GM21576 (cell line): ENCODE measurements at regions not wholly inside any gene's neighbourhood (a gene's known extent, or its start where the extent isn't known, plus 50 kb on each side); places are given as distances from the start of the nearest gene placed in this dataset.
"Not testable (repeated sequence)": the region's sequence is repeated elsewhere in the genome, so short reads cannot be mapped to it uniquely, and the experiment has no call there.

Experiments
- ATAC-seq: cut with Tn5 transposase; IDR thresholded peaks from one replicate; pipeline ENCODE4 v1.9.1; 2021; ENCODE audit warnings: mild to moderate bottlenecking, moderate library complexity; ENCODE audit not compliant: unreplicated experiment

GRCh38 chr16:60074378-60074777, 1340.3 kb upstream of the GOT2 start:
- no peak for ATAC-seq

- no peak for ATAC-seq
Measured at GRCh38 chr16:60073376-60073775, 1339.3 kb upstream of the GOT2 start.

- ATAC-seq: no peak
Measured at GRCh38 chr16:60064026-60064425, 1329.9 kb upstream of the GOT2 start.

GRCh38 chr16:60061396-60061795, 1327.3 kb upstream of the GOT2 start:
- no peak for ATAC-seq

- ATAC-seq: no peak
Measured at GRCh38 chr16:60060731-60061130, 1326.6 kb upstream of the GOT2 start.

GRCh38 chr16:60059141-60059540, 1325.0 kb upstream of the GOT2 start:
- ATAC-seq: no peak

GRCh38 chr16:60041671-60042070, 1307.6 kb upstream of the GOT2 start:
- ATAC-seq: no peak

- ATAC-seq: no peak
Measured at GRCh38 chr16:60031740-60032139, 1297.6 kb upstream of the GOT2 start.

GRCh38 chr16:60027351-60027750, 1293.2 kb upstream of the GOT2 start:
- ATAC-seq: no peak

- ATAC-seq: no peak
Measured at GRCh38 chr16:60013076-60013475, 1279.0 kb upstream of the GOT2 start.

GRCh38 chr16:60001523-60001922, 1267.4 kb upstream of the GOT2 start:
- ATAC-seq: no peak

GRCh38 chr16:59997706-59998105, 1263.6 kb upstream of the GOT2 start:
- no peak for ATAC-seq

- no peak for ATAC-seq
Measured at GRCh38 chr16:59993101-59993500, 1259.0 kb upstream of the GOT2 start.

GRCh38 chr16:59991171-59991570, 1257.1 kb upstream of the GOT2 start:
- ATAC-seq: no peak

- ATAC-seq: no peak
Measured at GRCh38 chr16:59988591-59988990, 1254.5 kb upstream of the GOT2 start.

GRCh38 chr16:59975953-59976352, 1241.8 kb upstream of the GOT2 start:
- ATAC-seq: no peak

GRCh38 chr16:59973966-59974365, 1239.8 kb upstream of the GOT2 start:
- no peak for ATAC-seq

- ATAC-seq: no peak
Measured at GRCh38 chr16:59971264-59971663, 1237.1 kb upstream of the GOT2 start.

GRCh38 chr16:59964232-59964924, 1230.3 kb upstream of the GOT2 start:
- ATAC-seq: no peak

GRCh38 chr16:59959311-59959710, 1225.2 kb upstream of the GOT2 start:
- no peak for ATAC-seq

GRCh38 chr16:59950431-59950830, 1216.3 kb upstream of the GOT2 start:
- no peak for ATAC-seq

- ATAC-seq: not testable (repeated sequence)
Measured at GRCh38 chr16:59944041-59944440, 1209.9 kb upstream of the GOT2 start.

GRCh38 chr16:59941594-59941993, 1207.5 kb upstream of the GOT2 start:
- no peak for ATAC-seq
